Sigmoid colon (tissue), 4 donors: ENCODE measurements at regions not wholly inside any gene's neighbourhood (a gene's known extent, or its start where the extent isn't known, plus 50 kb on each side); places are given as distances from the start of the nearest gene placed in this dataset.

Experiments
- EP300 ChIP-seq, 4 donors: sonication (generic); formaldehyde crosslinking; IDR thresholded peaks; one replicate each; pipeline ENCODE4 v1.6.1; 2017; ENCODE audit warnings: antibody characterized with exemption in 4 of 4
- POLR2AphosphoS5 ChIP-seq, 4 donors: sonication (generic); formaldehyde crosslinking; IDR thresholded peaks; one replicate each; pipeline ENCODE4 v1.6.1; 2017; ENCODE audit warnings: antibody characterized with exemption in 4 of 4
- TF ChIP-seq, protein P1 (sequence below), 4 experiments: fragments of 450-650 bp in 3 of 4; fragments of 200-600 bp in 1 of 4; IDR thresholded peaks; one replicate each; pipeline ENCODE4 v1.5.1; 2016 to 2019; ENCODE audit warnings: antibody characterized with exemption in 4 of 4, mild to moderate bottlenecking in 3 of 4, moderate library complexity in 2 of 4

DNA sequence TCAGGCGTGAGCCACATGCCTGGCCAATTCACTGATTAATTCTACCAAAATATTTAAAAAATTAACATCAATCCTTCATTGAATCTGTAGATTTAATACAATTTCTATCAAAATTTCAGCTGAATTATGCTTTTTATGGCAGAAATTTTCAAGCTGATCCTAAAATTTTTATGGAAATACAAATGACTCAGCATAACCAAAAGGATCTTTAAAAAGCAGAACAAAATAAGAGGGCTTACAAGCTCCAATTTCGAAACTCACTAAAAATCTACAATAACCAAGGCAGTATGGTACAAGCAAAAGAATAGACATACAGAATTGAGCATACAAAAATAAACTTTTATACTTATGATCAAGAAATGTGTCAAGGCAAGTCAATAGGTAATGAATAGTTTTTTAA lies 180.4 kb upstream of the CTNNB1 start:
- TF ChIP-seq, protein P1, sequence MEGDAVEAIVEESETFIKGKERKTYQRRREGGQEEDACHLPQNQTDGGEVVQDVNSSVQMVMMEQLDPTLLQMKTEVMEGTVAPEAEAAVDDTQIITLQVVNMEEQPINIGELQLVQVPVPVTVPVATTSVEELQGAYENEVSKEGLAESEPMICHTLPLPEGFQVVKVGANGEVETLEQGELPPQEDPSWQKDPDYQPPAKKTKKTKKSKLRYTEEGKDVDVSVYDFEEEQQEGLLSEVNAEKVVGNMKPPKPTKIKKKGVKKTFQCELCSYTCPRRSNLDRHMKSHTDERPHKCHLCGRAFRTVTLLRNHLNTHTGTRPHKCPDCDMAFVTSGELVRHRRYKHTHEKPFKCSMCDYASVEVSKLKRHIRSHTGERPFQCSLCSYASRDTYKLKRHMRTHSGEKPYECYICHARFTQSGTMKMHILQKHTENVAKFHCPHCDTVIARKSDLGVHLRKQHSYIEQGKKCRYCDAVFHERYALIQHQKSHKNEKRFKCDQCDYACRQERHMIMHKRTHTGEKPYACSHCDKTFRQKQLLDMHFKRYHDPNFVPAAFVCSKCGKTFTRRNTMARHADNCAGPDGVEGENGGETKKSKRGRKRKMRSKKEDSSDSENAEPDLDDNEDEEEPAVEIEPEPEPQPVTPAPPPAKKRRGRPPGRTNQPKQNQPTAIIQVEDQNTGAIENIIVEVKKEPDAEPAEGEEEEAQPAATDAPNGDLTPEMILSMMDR (IDR thresholded peaks at IDR 0.05): no peak
- TF ChIP-seq EP300 (IDR thresholded peaks at IDR 0.05): no peak
- no peak for TF ChIP-seq POLR2AphosphoS5 (IDR thresholded peaks at IDR 0.05)
